A549 (cell line): ENCODE measurements at regions not wholly inside any gene's neighbourhood (a gene's known extent, or its start where the extent isn't known, plus 50 kb on each side); places are given as distances from the start of the nearest gene placed in this dataset.

ENCODE experiments used
- ATAC-seq, 2 experiments: fragments of 200-7000 bp in 1 of 2; fragments of >200 bp in 1 of 2; cut with Nextera tagmentation in 1 of 2; cut with Tn5 transposase in 1 of 2; 3 replicates each; pipeline versions ENCODE4 v1.8.0 to v1.9.1; 2018 to 2020; ENCODE audit warnings: mild to moderate bottlenecking in 1 of 2, moderate library complexity in 1 of 2
- CTCF ChIA-PET: fragments of 300-600 bp; sonication (Branson Sonifier 250); formaldehyde crosslinking; extraction: SDS; loops from one replicate; lab custom pipeline; 2021; ENCODE audit warnings: antibody characterized with exemption, inconsistent platforms; lab: Yijun Ruan, JAX
- POLR2A ChIA-PET: fragments of 350-600 bp; formaldehyde crosslinking; extraction: SDS; loops from one replicate; lab custom pipeline; 2021; ENCODE audit warnings: antibody characterized with exemption, inconsistent platforms; lab: Yijun Ruan, JAX
- DNase-seq, 2 experiments: peaks; one replicate each; pipeline versions ENCODE4 v3.0.0 to v3.0.0-alpha.2; 2011 to 2016; ENCODE audit warnings: low read depth in 1 of 2, low spot score in 1 of 2
- FAIRE-seq: peaks from 2 replicates; lab custom pipeline; 2011; peaks lifted over from hg19 to GRCh38; lab: Jason Lieb, UNC
- H3K27ac ChIP-seq, 2 experiments: fragments of >200 bp; sonication (Bioruptor Twin); formaldehyde crosslinking; 3 replicates each; pipeline ENCODE4 v1.5.1; 2016 to 2017
- H3K4me1 ChIP-seq: fragments of >200 bp; sonication (Bioruptor Twin); formaldehyde crosslinking; 3 replicates; pipeline ENCODE4 v1.6.1; 2016
- H3K4me2 ChIP-seq: fragments of >200 bp; sonication (Bioruptor Twin); formaldehyde crosslinking; 3 replicates; pipeline ENCODE4 v1.6.1; 2016
- H3K4me3 ChIP-seq: fragments of >200 bp; sonication (Bioruptor Twin); formaldehyde crosslinking; 3 replicates; pipeline ENCODE4 v1.5.1; 2016
- H3K9me3 ChIP-seq: fragments of >200 bp; sonication (Bioruptor Twin); formaldehyde crosslinking; 3 replicates; pipeline ENCODE4 v1.6.1; 2016
- CHD2 ChIP-seq: fragments of 150-350 bp; IDR thresholded peaks from 2 replicates; pipeline ENCODE4 v1.6.1; 2014; ENCODE audit warnings: low read length; ENCODE audit not compliant: partially characterized antibody
- CHD4 ChIP-seq: fragments of 200-600 bp; sonication (generic); IDR thresholded peaks from 2 replicates; pipeline ENCODE4 v1.6.1; 2016; ENCODE audit warnings: antibody characterized with exemption, mild to moderate bottlenecking, borderline replicate concordance
- FOSB ChIP-seq: fragments of 250-450 bp; sonication (Bioruptor Pico); IDR thresholded peaks from 2 replicates; pipeline ENCODE4 v1.5.0; 2020; ENCODE audit warnings: mild to moderate bottlenecking, moderate library complexity
- FOSL2 ChIP-seq, 2 experiments: fragments of 450-650 bp in 1 of 2; fragments of >200 bp in 1 of 2; sonication (Bioruptor Twin) in 1 of 2; formaldehyde crosslinking; IDR thresholded peaks; 2 replicates each; pipeline versions ENCODE4 v1.5.0 to v1.6.1; 2016 to 2020; ENCODE audit warnings: mild to moderate bottlenecking in 1 of 2, moderate library complexity in 1 of 2
- GATA3 ChIP-seq: IDR thresholded peaks from 2 replicates; pipeline ENCODE4 v1.6.1; 2012; ENCODE audit warnings: borderline replicate concordance
- HDAC2 ChIP-seq: fragments of 200-600 bp; sonication (generic); IDR thresholded peaks from 2 replicates; pipeline ENCODE4 v1.6.1; 2016
- HOXB5 ChIP-seq: fragments of 250-450 bp; sonication (Bioruptor Pico); IDR thresholded peaks from 2 replicates; pipeline ENCODE4 v1.5.0; 2020; ENCODE audit warnings: mild to moderate bottlenecking, moderate library complexity
- JUN ChIP-seq, 2 experiments: fragments of >200 bp; sonication (Bioruptor Twin); formaldehyde crosslinking; IDR thresholded peaks; 2 replicates in 1 of 2; 3 replicates in 1 of 2; pipeline ENCODE4 v1.6.1; 2016 to 2017
- JUNB ChIP-seq: fragments of >200 bp; sonication (Bioruptor Twin); formaldehyde crosslinking; IDR thresholded peaks from 2 replicates; pipeline ENCODE4 v1.6.1; 2016
- KDM1A ChIP-seq: fragments of 200-600 bp; sonication (generic); IDR thresholded peaks from 2 replicates; pipeline ENCODE4 v1.6.1; 2016; ENCODE audit warnings: low read depth, mild to moderate bottlenecking
- MAZ ChIP-seq: fragments of 150-350 bp; IDR thresholded peaks from 2 replicates; pipeline ENCODE4 v1.6.1; 2014; ENCODE audit warnings: antibody characterized with exemption, low read depth, low read length, borderline replicate concordance
- MYC ChIP-seq: IDR thresholded peaks from 2 replicates; pipeline ENCODE4 v1.6.1; 2012; ENCODE audit warnings: mild to moderate bottlenecking, inconsistent platforms, low read length, improper control_type of control experiment, borderline replicate concordance
- NPAS2 ChIP-seq: fragments of 250-450 bp; sonication (Bioruptor Pico); IDR thresholded peaks from 2 replicates; pipeline ENCODE4 v1.8.0; 2022; ENCODE audit warnings: mild to moderate bottlenecking, moderate library complexity, borderline replicate concordance
- PHF8 ChIP-seq: fragments of 200-600 bp; sonication (generic); IDR thresholded peaks from 2 replicates; pipeline ENCODE4 v1.6.1; 2016; ENCODE audit warnings: low read depth, mild to moderate bottlenecking, antibody characterized with exemption, moderate library complexity, borderline replicate concordance
- POLR2A ChIP-seq: IDR thresholded peaks from 2 replicates; pipeline ENCODE4 v1.6.1; 2012; ENCODE audit warnings: mild to moderate bottlenecking, low read length
- TFCP2L1 ChIP-seq: fragments of 250-450 bp; sonication (Bioruptor Pico); IDR thresholded peaks from 2 replicates; pipeline ENCODE4 v1.5.0; 2021; ENCODE audit warnings: mild to moderate bottlenecking
- TP53 ChIP-seq: fragments of 250-450 bp; sonication (Bioruptor Pico); IDR thresholded peaks from 2 replicates; pipeline ENCODE4 v1.5.0; 2021; ENCODE audit warnings: mild to moderate bottlenecking, moderate library complexity
- ZC3H11A ChIP-seq: fragments of 450-650 bp; IDR thresholded peaks from 2 replicates; pipeline ENCODE4 v1.6.1; 2014; ENCODE audit warnings: antibody characterized with exemption, mild to moderate bottlenecking
- ZSCAN20 ChIP-seq: fragments of 250-450 bp; sonication (Bioruptor Pico); IDR thresholded peaks from 2 replicates; pipeline ENCODE4 v1.8.0; 2022; ENCODE audit warnings: mild to moderate bottlenecking, moderate library complexity
- WGBS: methylation state at CpG from one replicate; pipeline ENCODE4 v1.1.6; 2017; ENCODE audit errors: missing lambda C conversion rate; 5-methylcytosine and 5-hydroxymethylcytosine counted together
- TF ChIP-seq, protein P1 (sequence below): fragments of 150-350 bp; IDR thresholded peaks from 2 replicates; pipeline ENCODE4 v1.6.1; 2014; ENCODE audit warnings: low read depth, mild to moderate bottlenecking, low read length
- TF ChIP-seq, protein P2 (sequence below): fragments of 250-450 bp; sonication (Bioruptor Pico); IDR thresholded peaks from 2 replicates; pipeline ENCODE4 v1.5.0; 2021; ENCODE audit warnings: mild to moderate bottlenecking, moderate library complexity, borderline replicate concordance
- TF ChIP-seq, protein P3 (sequence below): fragments of 200-600 bp; sonication (generic); IDR thresholded peaks from 2 replicates; pipeline ENCODE4 v1.6.1; 2016; ENCODE audit warnings: antibody characterized with exemption, mild to moderate bottlenecking, moderate library complexity
- TF ChIP-seq, protein P4 (sequence below): IDR thresholded peaks from 2 replicates; pipeline ENCODE4 v1.6.1; 2012
- TF ChIP-seq, protein P5 (sequence below): fragments of >200 bp; sonication (Bioruptor Twin); formaldehyde crosslinking; IDR thresholded peaks from 3 replicates; pipeline ENCODE4 v1.5.1; 2016

DNA sequence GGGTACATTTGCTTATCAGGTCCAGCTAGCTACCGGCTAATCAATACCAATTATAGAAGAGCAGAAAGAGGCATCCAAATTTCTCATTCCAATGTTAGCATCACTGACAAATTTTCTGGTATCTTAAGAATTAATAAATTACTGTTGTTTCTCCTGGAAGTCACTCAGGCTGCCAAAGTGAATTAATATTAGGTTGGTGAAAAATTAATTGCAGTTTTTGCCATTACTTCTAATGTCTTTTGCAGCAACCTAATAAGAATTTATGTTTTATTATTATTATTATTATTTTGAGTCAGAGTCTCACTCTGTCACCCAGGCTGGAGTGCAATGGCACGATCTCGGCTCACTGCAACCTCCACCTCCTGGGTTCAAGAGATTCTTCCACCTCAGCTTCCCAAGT lies 979.9 kb downstream of the TYW1 start:
- TF ChIP-seq MYC = no peak
- no peak for TF ChIP-seq CHD4
- TF ChIP-seq, all 56 proteins: peak for 0
- 37% methylated on average over 3 of the region's 3 CpGs for WGBS
- FAIRE-seq (no peak), ATAC-seq (no peak), DNase-seq (no peak)
- Histone ChIP-seq H3K27ac (no peak overlapping the region), H3K4me2 (no peak overlapping the region), H3K9me3 (peaks cover 7% of the 10 kb centered on the region; the same call in 2 of the 3 replicates), H3K4me1 (no peaks in the 10 kb centered on the region), H3K4me3 (no peak overlapping the region)
- CTCF ChIA-PET = no interaction called here
- POLR2A ChIA-PET = no interaction called here

DNA sequence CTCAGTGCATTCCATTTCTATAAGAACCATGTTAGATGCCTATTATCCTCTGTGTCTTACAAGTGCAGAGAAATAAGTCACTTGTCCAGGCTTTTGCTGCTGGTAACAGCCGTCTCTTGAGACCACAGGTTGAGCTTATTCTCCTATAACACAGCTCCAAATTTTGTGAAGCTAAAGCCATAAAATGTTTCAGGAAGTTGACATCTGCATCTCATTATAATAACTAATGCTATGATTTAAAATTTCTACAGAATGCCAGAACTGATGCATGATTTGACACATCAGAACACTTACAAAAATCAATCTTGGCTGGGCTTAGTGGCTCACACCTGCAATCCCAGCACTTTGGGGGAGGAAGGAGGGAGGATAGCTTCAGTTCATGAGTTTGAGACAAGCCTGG lies 986.9 kb downstream of the TYW1 start:
- no peak for TF ChIP-seq FOSL2 (IDR thresholded peaks at IDR 0.05)
- no peak for TF ChIP-seq FOSL2 (CRISPR knock-in tag; IDR thresholded peaks at IDR 0.05)
- TF ChIP-seq HDAC2 = no peak
- TF ChIP-seq, protein P1, sequence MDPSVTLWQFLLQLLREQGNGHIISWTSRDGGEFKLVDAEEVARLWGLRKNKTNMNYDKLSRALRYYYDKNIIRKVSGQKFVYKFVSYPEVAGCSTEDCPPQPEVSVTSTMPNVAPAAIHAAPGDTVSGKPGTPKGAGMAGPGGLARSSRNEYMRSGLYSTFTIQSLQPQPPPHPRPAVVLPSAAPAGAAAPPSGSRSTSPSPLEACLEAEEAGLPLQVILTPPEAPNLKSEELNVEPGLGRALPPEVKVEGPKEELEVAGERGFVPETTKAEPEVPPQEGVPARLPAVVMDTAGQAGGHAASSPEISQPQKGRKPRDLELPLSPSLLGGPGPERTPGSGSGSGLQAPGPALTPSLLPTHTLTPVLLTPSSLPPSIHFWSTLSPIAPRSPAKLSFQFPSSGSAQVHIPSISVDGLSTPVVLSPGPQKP = no peak
- TF ChIP-seq KDM1A = no peak
- no peak for TF ChIP-seq GATA3
- no peak for TF ChIP-seq NPAS2 (CRISPR knock-in tag)
- no peak for TF ChIP-seq CHD2
- no peak for TF ChIP-seq JUNB
- TF ChIP-seq ZSCAN20 = no peak
- no peak for TF ChIP-seq MAZ
- TF ChIP-seq FOSB (CRISPR knock-in tag) = no peak
- TF ChIP-seq, protein P2, sequence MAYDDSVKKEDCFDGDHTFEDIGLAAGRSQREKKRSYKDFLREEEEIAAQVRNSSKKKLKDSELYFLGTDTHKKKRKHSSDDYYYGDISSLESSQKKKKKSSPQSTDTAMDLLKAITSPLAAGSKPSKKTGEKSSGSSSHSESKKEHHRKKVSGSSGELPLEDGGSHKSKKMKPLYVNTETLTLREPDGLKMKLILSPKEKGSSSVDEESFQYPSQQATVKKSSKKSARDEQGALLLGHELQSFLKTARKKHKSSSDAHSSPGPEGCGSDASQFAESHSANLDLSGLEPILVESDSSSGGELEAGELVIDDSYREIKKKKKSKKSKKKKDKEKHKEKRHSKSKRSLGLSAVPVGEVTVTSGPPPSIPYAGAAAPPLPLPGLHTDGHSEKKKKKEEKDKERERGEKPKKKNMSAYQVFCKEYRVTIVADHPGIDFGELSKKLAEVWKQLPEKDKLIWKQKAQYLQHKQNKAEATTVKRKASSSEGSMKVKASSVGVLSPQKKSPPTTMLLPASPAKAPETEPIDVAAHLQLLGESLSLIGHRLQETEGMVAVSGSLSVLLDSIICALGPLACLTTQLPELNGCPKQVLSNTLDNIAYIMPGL (CRISPR knock-in tag) = no peak
- no peak for TF ChIP-seq ZC3H11A
- TF ChIP-seq, protein P3, sequence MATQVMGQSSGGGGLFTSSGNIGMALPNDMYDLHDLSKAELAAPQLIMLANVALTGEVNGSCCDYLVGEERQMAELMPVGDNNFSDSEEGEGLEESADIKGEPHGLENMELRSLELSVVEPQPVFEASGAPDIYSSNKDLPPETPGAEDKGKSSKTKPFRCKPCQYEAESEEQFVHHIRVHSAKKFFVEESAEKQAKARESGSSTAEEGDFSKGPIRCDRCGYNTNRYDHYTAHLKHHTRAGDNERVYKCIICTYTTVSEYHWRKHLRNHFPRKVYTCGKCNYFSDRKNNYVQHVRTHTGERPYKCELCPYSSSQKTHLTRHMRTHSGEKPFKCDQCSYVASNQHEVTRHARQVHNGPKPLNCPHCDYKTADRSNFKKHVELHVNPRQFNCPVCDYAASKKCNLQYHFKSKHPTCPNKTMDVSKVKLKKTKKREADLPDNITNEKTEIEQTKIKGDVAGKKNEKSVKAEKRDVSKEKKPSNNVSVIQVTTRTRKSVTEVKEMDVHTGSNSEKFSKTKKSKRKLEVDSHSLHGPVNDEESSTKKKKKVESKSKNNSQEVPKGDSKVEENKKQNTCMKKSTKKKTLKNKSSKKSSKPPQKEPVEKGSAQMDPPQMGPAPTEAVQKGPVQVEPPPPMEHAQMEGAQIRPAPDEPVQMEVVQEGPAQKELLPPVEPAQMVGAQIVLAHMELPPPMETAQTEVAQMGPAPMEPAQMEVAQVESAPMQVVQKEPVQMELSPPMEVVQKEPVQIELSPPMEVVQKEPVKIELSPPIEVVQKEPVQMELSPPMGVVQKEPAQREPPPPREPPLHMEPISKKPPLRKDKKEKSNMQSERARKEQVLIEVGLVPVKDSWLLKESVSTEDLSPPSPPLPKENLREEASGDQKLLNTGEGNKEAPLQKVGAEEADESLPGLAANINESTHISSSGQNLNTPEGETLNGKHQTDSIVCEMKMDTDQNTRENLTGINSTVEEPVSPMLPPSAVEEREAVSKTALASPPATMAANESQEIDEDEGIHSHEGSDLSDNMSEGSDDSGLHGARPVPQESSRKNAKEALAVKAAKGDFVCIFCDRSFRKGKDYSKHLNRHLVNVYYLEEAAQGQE = no peak
- TF ChIP-seq CHD4 = no peak
- no peak for TF ChIP-seq PHF8
- H3K4me1 ChIP-seq = no peaks in the 10 kb centered on the region
- no peak overlapping the region; the same call in 2 of the 3 replicates for H3K4me2 ChIP-seq
- H3K9me3 ChIP-seq = peaks cover 6% of the 10 kb centered on the region; the same call in 2 of the 3 replicates
- WGBS = 33% methylated on average over 1 of the region's 1 CpG
- ChIA-PET POLR2A (no interaction called here), CTCF (no interaction called here)
- no peak overlapping the region for H3K27ac ChIP-seq
- FAIRE-seq = peak; percentile 32
- no peak for DNase-seq
- ATAC-seq = no peak
- H3K4me3 ChIP-seq = no peak overlapping the region

DNA sequence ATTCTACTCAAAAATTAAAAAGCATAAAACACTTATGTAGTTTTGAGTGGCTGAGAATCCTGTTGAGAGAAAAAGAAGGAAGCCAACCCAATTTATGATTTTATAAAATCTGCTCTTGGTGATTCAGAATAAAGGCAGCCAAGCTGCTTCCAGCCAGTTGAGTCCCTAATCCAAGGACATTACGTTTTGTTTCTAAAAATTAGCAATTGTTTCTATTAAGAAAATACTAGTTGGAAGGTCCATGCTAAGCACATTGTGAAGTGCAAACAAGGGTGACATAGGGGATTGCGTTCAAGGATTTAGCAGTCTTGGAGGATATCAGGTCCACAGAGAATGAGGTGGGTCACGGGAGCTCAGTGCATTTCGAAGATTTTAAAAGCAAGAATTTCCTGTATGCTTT lies 987.7 kb downstream of the TYW1 start:
- Histone ChIP-seq H3K4me1 (no peaks in the 10 kb centered on the region), H3K4me2 (no peak overlapping the region), H3K4me3 (no peak overlapping the region), H3K27ac (no peak overlapping the region), H3K9me3 (no peaks in the 10 kb centered on the region; the same call in 2 of the 3 replicates)
- TF ChIP-seq TFCP2L1 (CRISPR knock-in tag) (no peak), POLR2A (no peak), FOSL2 (IDR thresholded peaks at IDR 0.05) (no peak), FOSL2 (CRISPR knock-in tag; IDR thresholded peaks at IDR 0.05) (no peak), HOXB5 (CRISPR knock-in tag) (no peak), TP53 (CRISPR knock-in tag) (no peak), JUN (IDR thresholded peaks at IDR 0.05) (no peak)
- TF ChIP-seq, protein P4, sequence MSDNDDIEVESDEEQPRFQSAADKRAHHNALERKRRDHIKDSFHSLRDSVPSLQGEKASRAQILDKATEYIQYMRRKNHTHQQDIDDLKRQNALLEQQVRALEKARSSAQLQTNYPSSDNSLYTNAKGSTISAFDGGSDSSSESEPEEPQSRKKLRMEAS = no peak
- TF ChIP-seq, protein P5, sequence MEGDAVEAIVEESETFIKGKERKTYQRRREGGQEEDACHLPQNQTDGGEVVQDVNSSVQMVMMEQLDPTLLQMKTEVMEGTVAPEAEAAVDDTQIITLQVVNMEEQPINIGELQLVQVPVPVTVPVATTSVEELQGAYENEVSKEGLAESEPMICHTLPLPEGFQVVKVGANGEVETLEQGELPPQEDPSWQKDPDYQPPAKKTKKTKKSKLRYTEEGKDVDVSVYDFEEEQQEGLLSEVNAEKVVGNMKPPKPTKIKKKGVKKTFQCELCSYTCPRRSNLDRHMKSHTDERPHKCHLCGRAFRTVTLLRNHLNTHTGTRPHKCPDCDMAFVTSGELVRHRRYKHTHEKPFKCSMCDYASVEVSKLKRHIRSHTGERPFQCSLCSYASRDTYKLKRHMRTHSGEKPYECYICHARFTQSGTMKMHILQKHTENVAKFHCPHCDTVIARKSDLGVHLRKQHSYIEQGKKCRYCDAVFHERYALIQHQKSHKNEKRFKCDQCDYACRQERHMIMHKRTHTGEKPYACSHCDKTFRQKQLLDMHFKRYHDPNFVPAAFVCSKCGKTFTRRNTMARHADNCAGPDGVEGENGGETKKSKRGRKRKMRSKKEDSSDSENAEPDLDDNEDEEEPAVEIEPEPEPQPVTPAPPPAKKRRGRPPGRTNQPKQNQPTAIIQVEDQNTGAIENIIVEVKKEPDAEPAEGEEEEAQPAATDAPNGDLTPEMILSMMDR = no peak
- FAIRE-seq (no peak), ATAC-seq (no peak), DNase-seq (no peak)
- POLR2A ChIA-PET = no interaction called here
- CTCF ChIA-PET = no interaction called here
- WGBS = 31% methylated on average over 4 of the region's 4 CpGs
